ENCODE measurements at regions not wholly inside any gene's neighbourhood (a gene's known extent, or its start where the extent isn't known, plus 50 kb on each side); places are given as distances from the start of the nearest gene placed in this dataset.

DNA sequence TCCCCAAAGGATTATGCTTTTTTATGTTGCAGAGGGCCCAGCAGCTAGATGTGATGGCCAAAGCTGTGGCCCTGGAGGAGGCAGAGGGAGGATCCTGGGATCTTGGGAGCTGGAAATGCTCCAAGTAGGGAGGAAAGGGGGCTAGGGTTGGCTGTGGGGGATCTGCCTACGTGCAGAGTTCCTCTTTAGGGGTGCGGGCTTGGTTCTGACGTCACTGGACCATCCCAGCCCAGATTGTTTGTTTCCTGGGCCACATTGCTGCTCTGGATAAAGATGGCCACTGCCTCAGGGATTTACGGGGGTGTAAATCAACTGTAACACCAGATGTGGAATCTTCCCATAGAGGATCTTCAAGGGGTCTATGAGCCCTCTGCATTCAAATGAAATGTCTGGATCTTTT lies 110.3 kb upstream of the SYT13 start:
- Histone ChIP-seq H3K27me3 (no peaks in the 10 kb centered on the region), H3K4me1 (no peaks in the 10 kb centered on the region), H3K9me3 (no peaks in the 10 kb centered on the region), H3K4me3 (no peak overlapping the region), H3K36me3 (no peaks in the 10 kb centered on the region), H3K27ac (no peak overlapping the region)
- intact Hi-C loops (cut with DNase I): no loop called here
- TF ChIP-seq POLR2A (IDR thresholded peaks at IDR 0.05): no peak
- no peak for TF ChIP-seq POLR2AphosphoS5 (IDR thresholded peaks at IDR 0.05; ENCODE audit: insufficient read depth in 1 of 2, low read depth in 1 of 2)
- TF ChIP-seq, protein P1, sequence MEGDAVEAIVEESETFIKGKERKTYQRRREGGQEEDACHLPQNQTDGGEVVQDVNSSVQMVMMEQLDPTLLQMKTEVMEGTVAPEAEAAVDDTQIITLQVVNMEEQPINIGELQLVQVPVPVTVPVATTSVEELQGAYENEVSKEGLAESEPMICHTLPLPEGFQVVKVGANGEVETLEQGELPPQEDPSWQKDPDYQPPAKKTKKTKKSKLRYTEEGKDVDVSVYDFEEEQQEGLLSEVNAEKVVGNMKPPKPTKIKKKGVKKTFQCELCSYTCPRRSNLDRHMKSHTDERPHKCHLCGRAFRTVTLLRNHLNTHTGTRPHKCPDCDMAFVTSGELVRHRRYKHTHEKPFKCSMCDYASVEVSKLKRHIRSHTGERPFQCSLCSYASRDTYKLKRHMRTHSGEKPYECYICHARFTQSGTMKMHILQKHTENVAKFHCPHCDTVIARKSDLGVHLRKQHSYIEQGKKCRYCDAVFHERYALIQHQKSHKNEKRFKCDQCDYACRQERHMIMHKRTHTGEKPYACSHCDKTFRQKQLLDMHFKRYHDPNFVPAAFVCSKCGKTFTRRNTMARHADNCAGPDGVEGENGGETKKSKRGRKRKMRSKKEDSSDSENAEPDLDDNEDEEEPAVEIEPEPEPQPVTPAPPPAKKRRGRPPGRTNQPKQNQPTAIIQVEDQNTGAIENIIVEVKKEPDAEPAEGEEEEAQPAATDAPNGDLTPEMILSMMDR (IDR thresholded peaks at IDR 0.05): no peak
- DNase-seq (ENCODE audit: extremely low spot score in 2 of 2): no peak

DNA sequence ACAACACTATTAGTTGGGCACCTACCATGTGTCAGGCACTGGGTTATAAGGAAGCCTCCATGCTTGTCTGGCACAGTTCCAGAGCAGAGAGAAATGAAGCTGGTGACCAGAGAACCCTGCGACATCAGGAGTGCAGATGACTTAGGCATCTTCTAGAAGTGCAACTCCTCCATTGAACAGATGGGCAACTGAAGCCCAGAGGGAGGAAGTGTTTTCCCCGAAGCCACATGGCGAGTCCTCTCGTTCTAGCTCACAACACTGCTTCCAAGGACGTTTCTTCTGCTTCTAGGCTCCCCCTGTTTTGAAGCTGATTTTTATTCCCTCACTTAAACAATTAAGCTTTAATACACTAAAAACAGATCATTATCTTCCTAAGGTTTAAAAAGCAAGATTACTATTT lies 109.8 kb upstream of the SYT13 start:
- H3K9me3 ChIP-seq: no peaks in the 10 kb centered on the region
- TF ChIP-seq POLR2A (IDR thresholded peaks at IDR 0.05) (no peak), POLR2AphosphoS5 (IDR thresholded peaks at IDR 0.05; ENCODE audit: insufficient read depth in 1 of 2, low read depth in 1 of 2) (no peak)
- TF ChIP-seq, protein P1 (IDR thresholded peaks at IDR 0.05): no peak
- H3K27me3 ChIP-seq: no peaks in the 10 kb centered on the region
- intact Hi-C loops (cut with DNase I): no loop called here
- DNase-seq (ENCODE audit: extremely low spot score in 2 of 2): no peak
- H3K4me3 ChIP-seq: no peak overlapping the region
- H3K36me3 ChIP-seq: no peaks in the 10 kb centered on the region
- H3K27ac ChIP-seq: no peak overlapping the region
- H3K4me1 ChIP-seq: no peaks in the 10 kb centered on the region

DNA sequence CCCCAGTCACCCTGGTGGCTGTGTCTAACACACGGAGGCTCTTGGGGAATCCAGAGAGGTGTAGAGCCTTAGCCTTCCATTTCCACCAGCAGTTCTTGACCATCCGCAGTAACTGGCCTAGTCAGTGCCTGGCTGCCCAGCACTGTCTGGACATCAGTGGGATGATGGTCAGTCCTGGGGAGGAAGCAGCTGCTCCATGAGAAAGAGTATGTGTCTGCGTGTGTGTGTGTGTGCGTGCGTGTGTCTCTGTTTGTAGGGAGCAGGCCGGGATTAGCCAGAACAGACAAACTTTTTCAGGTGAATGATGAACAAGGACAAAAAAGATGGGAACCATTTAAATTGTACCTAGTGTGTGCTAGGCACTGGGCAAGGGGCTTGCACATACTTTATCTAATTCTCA lies 109.3 kb upstream of the SYT13 start:
- DNase-seq (ENCODE audit: extremely low spot score in 2 of 2): no peak
- Histone ChIP-seq H3K36me3 (no peaks in the 10 kb centered on the region), H3K9me3 (no peaks in the 10 kb centered on the region), H3K4me1 (no peaks in the 10 kb centered on the region), H3K4me3 (no peak overlapping the region), H3K27ac (no peak overlapping the region), H3K27me3 (no peaks in the 10 kb centered on the region)
- TF ChIP-seq, protein P1 (IDR thresholded peaks at IDR 0.05): no peak
- no peak for TF ChIP-seq POLR2AphosphoS5 (IDR thresholded peaks at IDR 0.05; ENCODE audit: insufficient read depth in 1 of 2, low read depth in 1 of 2)
- TF ChIP-seq POLR2A (IDR thresholded peaks at IDR 0.05): no peak
- intact Hi-C loops (cut with DNase I): no loop called here

DNA sequence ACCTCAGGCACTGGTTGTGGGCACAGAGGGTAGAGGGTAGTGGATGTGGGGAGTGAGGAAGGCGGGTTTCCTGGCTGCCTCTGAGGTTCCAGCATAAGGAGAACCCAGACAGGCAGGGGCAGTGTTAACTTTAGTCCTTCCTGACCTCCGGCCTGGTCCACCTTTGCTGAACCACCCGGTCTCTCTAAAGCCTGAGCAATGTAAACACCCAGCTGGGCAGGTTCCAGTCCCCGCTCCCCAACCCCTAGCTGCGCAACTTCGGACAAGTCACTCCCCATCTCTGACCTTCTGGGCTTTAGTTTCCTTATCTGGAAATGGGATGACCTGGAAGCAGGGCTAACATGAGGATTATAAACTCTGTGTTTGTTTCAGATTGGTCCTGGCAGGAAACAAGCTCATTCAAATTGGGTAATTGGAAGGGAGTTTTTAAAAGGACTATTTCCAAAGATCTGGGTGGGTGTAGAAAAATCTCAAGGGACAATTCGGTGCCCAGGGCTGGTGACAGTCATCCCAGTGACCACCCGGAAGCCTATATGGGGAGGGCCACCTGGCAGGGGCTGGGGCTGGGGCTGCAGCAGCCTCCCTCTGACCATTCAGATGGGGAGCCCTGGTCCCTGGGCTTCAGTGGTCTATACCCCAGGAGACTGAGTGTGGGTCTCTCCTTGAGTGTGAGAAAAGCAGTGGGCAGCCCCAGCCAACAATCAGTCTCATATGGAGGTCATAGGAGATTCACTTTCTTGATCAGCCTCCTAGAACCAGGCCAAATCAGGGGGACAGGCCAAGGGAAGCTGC lies 108.3 kb upstream of the SYT13 start:
- no peaks in the 10 kb centered on the region for H3K4me1 ChIP-seq
- H3K36me3 ChIP-seq: no peaks in the 10 kb centered on the region
- H3K9me3 ChIP-seq: no peaks in the 10 kb centered on the region
- no peaks in the 10 kb centered on the region for H3K27me3 ChIP-seq
- intact Hi-C loops (cut with DNase I): loop anchor here (5.0 kb wide), 1 partner anchor 1363 kb away; no protein-coding TSS in a partner anchor
- no peak overlapping the region for H3K27ac ChIP-seq
- no peak for DNase-seq (ENCODE audit: extremely low spot score in 2 of 2)
- no peak overlapping the region for H3K4me3 ChIP-seq
- TF ChIP-seq POLR2A (IDR thresholded peaks at IDR 0.05): no peak
- TF ChIP-seq, protein P1 (IDR thresholded peaks at IDR 0.05): no peak
- no peak for TF ChIP-seq POLR2AphosphoS5 (IDR thresholded peaks at IDR 0.05; ENCODE audit: insufficient read depth in 1 of 2, low read depth in 1 of 2)

DNA sequence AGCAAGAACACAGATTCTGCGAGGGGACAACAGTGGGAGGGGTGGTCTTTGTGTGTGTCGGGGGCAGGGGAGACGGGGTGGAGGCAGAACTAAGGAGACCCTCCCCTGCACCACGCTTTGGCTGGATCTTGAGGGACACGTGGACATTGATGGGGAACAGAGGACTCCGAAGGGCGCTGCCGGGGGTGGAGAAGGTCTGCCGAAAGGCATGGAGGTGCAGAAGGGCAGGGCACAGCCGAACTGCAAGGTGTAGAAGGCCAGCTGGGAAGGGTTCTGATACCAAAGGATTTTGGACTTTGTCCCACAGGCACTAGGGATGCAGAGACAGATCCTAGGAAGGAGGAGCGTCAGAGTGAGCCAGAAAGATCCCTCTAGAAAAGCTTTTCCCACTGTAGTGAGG lies 107.7 kb upstream of the SYT13 start:
- H3K9me3 ChIP-seq: no peaks in the 10 kb centered on the region
- no peak overlapping the region for H3K27ac ChIP-seq
- DNase-seq (ENCODE audit: extremely low spot score in 2 of 2): no peak
- no peaks in the 10 kb centered on the region for H3K27me3 ChIP-seq
- no peaks in the 10 kb centered on the region for H3K4me1 ChIP-seq
- no peak overlapping the region for H3K4me3 ChIP-seq
- H3K36me3 ChIP-seq: no peaks in the 10 kb centered on the region
- TF ChIP-seq POLR2A (IDR thresholded peaks at IDR 0.05) (no peak), POLR2AphosphoS5 (IDR thresholded peaks at IDR 0.05; ENCODE audit: insufficient read depth in 1 of 2, low read depth in 1 of 2) (no peak)
- TF ChIP-seq, protein P1 (IDR thresholded peaks at IDR 0.05): no peak
- intact Hi-C loops (cut with DNase I): loop anchor here (5.0 kb wide), 1 partner anchor 1363 kb away; no protein-coding TSS in a partner anchor

Data from vagina (tissue), 2 donors.